ENCODE measurements at regions not wholly inside any gene's neighbourhood (a gene's known extent, or its start where the extent isn't known, plus 50 kb on each side); places are given as distances from the start of the nearest gene placed in this dataset.

DNA sequence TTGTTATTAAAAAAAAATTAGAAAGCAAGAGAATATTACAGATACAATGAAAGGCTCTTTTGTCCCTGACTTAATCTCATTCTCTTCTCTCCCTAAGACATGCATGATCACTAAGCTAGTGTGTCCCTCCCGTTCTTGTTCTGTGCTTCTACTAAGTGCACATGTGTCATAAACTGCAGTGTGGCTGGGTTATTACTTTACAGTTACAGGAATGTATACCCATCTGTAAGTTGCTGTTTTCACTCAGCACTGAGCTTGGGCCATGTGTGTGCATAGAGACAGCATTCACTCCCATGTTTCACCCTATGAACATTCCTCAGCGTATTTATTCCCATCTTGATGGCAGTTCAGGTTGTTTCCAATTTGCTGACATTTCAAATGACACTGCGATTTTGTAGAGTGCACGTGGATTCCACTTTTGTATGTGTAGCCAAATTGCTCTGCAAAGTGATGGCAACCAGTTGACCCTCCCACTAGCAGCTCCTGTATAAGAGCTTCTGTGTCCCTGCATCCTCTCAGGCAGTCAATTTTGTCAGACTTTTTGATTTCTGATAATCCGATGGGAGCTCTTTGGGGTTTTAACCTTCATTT is 145.8 kb upstream of the UBE2E1 start:
- no peak overlapping the region for H3K27ac ChIP-seq (ENCODE audit: low read depth in 1 of 2, low read length in 2 of 2)

GRCh38 chr3:23662079-23662617 is 143.6 kb upstream of the UBE2E1 start:
- Histone ChIP-seq H3K27me3 (ENCODE audit: control insufficient read depth in 1 of 2, insufficient read depth in 2 of 2, low read length in 1 of 2) (no peaks in the 10 kb centered on the region), H3K27ac (ENCODE audit: low read depth in 1 of 2, low read length in 2 of 2) (no peak overlapping the region), H3K36me3 (ENCODE audit: control insufficient read depth in 1 of 2, insufficient read depth in 2 of 2, low read length in 1 of 2) (no peaks in the 10 kb centered on the region), H3K4me1 (ENCODE audit: control insufficient read depth in 1 of 2, insufficient read depth in 2 of 2, low read length in 2 of 2) (peaks cover 0 to 3% of the 10 kb centered on the region in 2 donors), H3K4me3 (ENCODE audit: low read length in 2 of 2) (no peak overlapping the region), H3K9me3 (ENCODE audit: control insufficient read depth, low read length) (no peaks in the 10 kb centered on the region)
- DNase-seq (no peak), ATAC-seq (ENCODE audit: low FRiP score) (no peak)
- WGBS, 2 donors, result 88 to 91% methylated on average over 9 of the region's 9 CpGs
- intact Hi-C loops (cut with DNase I), result no loop called here

More for the DNA sequence above, 145.8 kb upstream of the UBE2E1 start:
- H3K4me1 ChIP-seq (ENCODE audit: control insufficient read depth in 1 of 2, insufficient read depth in 2 of 2, low read length in 2 of 2), result peaks cover 0 to 3% of the 10 kb centered on the region in 2 donors
- WGBS, 2 donors, result 68 to 78% methylated on average over 5 of the region's 5 CpGs
- intact Hi-C loops (cut with DNase I), result no loop called here
- H3K4me3 ChIP-seq (ENCODE audit: low read length in 2 of 2), result no peak overlapping the region
- DNase-seq, result no peak
- no peaks in the 10 kb centered on the region for H3K27me3 ChIP-seq (ENCODE audit: control insufficient read depth in 1 of 2, insufficient read depth in 2 of 2, low read length in 1 of 2)
- peaks cover 2% of the 10 kb centered on the region for H3K9me3 ChIP-seq (ENCODE audit: control insufficient read depth, low read length)
- ATAC-seq (ENCODE audit: low FRiP score), result no peak
- no peaks in the 10 kb centered on the region for H3K36me3 ChIP-seq (ENCODE audit: control insufficient read depth in 1 of 2, insufficient read depth in 2 of 2, low read length in 1 of 2)

DNA sequence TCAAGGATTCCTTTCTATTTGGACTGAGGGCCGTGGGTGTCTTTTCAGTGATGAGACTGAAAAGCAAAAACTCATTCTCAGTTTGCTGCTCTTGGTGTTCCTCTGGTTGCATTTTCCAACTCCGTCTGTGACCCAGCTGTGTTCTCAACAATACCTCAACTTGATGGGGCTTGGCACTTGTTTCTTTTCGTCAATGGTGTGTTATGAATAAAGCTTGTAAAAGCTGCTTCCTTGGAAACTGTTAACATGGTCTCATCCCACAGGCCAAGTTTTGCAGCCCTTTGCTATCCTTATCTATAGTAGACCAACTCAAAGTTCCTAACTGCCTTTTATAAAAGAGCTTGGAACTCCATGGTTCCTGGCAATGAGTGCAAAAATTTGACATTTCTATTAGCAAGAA is 142.5 kb upstream of the UBE2E1 start:
- no peaks in the 10 kb centered on the region for H3K36me3 ChIP-seq (ENCODE audit: control insufficient read depth in 1 of 2, insufficient read depth in 2 of 2, low read length in 1 of 2)
- H3K9me3 ChIP-seq (ENCODE audit: control insufficient read depth, low read length), result no peaks in the 10 kb centered on the region
- DNase-seq, result no peak
- peaks cover 0 to 3% of the 10 kb centered on the region in 2 donors for H3K4me1 ChIP-seq (ENCODE audit: control insufficient read depth in 1 of 2, insufficient read depth in 2 of 2, low read length in 2 of 2)
- intact Hi-C loops (cut with DNase I), result no loop called here
- no peak overlapping the region for H3K27ac ChIP-seq (ENCODE audit: low read depth in 1 of 2, low read length in 2 of 2)
- ATAC-seq (ENCODE audit: low FRiP score), result no peak
- no peak overlapping the region for H3K4me3 ChIP-seq (ENCODE audit: low read length in 2 of 2)
- H3K27me3 ChIP-seq (ENCODE audit: control insufficient read depth in 1 of 2, insufficient read depth in 2 of 2, low read length in 1 of 2), result no peaks in the 10 kb centered on the region
- 22 to 35% methylated on average over 3 of the region's 3 CpGs for WGBS, 2 donors

GRCh38 chr3:23663661-23664186 is 142.0 kb upstream of the UBE2E1 start:
- 19 to 25% methylated on average over 5 of the region's 5 CpGs for WGBS, 2 donors

GRCh38 chr3:23664459-23664858 is 141.3 kb upstream of the UBE2E1 start:
- Histone ChIP-seq H3K4me1 (ENCODE audit: control insufficient read depth in 1 of 2, insufficient read depth in 2 of 2, low read length in 2 of 2) (peaks cover 0 to 3% of the 10 kb centered on the region in 2 donors), H3K27ac (ENCODE audit: low read depth in 1 of 2, low read length in 2 of 2) (no peak overlapping the region), H3K27me3 (ENCODE audit: control insufficient read depth in 1 of 2, insufficient read depth in 2 of 2, low read length in 1 of 2) (no peaks in the 10 kb centered on the region), H3K36me3 (ENCODE audit: control insufficient read depth in 1 of 2, insufficient read depth in 2 of 2, low read length in 1 of 2) (no peaks in the 10 kb centered on the region), H3K9me3 (ENCODE audit: control insufficient read depth, low read length) (no peaks in the 10 kb centered on the region), H3K4me3 (ENCODE audit: low read length in 2 of 2) (no peak overlapping the region)
- DNase-seq (no peak), ATAC-seq (ENCODE audit: low FRiP score) (no peak)
- 97 to 100% methylated on average over 1 of the region's 1 CpG for WGBS, 2 donors
- intact Hi-C loops (cut with DNase I), result no loop called here

More at GRCh38 chr3:23663661-23664186, 142.0 kb upstream of the UBE2E1 start:
- H3K4me3 ChIP-seq (ENCODE audit: low read length in 2 of 2), result no peak overlapping the region
- no peaks in the 10 kb centered on the region for H3K36me3 ChIP-seq (ENCODE audit: control insufficient read depth in 1 of 2, insufficient read depth in 2 of 2, low read length in 1 of 2)
- no peaks in the 10 kb centered on the region for H3K9me3 ChIP-seq (ENCODE audit: control insufficient read depth, low read length)
- no peak overlapping the region for H3K27ac ChIP-seq (ENCODE audit: low read depth in 1 of 2, low read length in 2 of 2)
- DNase-seq (no peak), ATAC-seq (ENCODE audit: low FRiP score) (no peak)
- no peaks in the 10 kb centered on the region for H3K27me3 ChIP-seq (ENCODE audit: control insufficient read depth in 1 of 2, insufficient read depth in 2 of 2, low read length in 1 of 2)
- intact Hi-C loops (cut with DNase I), result no loop called here
- H3K4me1 ChIP-seq (ENCODE audit: control insufficient read depth in 1 of 2, insufficient read depth in 2 of 2, low read length in 2 of 2), result peaks cover 0 to 3% of the 10 kb centered on the region in 2 donors

GRCh38 chr3:23665741-23666140 is 140.0 kb upstream of the UBE2E1 start:
- 94 to 96% methylated on average over 1 of the region's 1 CpG for WGBS, 2 donors
- DNase-seq (no peak), ATAC-seq (ENCODE audit: low FRiP score) (no peak)
- Histone ChIP-seq H3K27me3 (ENCODE audit: control insufficient read depth in 1 of 2, insufficient read depth in 2 of 2, low read length in 1 of 2) (no peaks in the 10 kb centered on the region), H3K36me3 (ENCODE audit: control insufficient read depth in 1 of 2, insufficient read depth in 2 of 2, low read length in 1 of 2) (no peaks in the 10 kb centered on the region), H3K9me3 (ENCODE audit: control insufficient read depth, low read length) (no peaks in the 10 kb centered on the region), H3K4me1 (ENCODE audit: control insufficient read depth in 1 of 2, insufficient read depth in 2 of 2, low read length in 2 of 2) (peaks cover 0 to 3% of the 10 kb centered on the region in 2 donors), H3K4me3 (ENCODE audit: low read length in 2 of 2) (no peak overlapping the region), H3K27ac (ENCODE audit: low read depth in 1 of 2, low read length in 2 of 2) (no peak overlapping the region)
- intact Hi-C loops (cut with DNase I), result no loop called here

GRCh38 chr3:23666818-23667217 is 138.9 kb upstream of the UBE2E1 start:
- intact Hi-C loops (cut with DNase I), result no loop called here
- no peak for ATAC-seq (ENCODE audit: low FRiP score)
- no peak overlapping the region for H3K27ac ChIP-seq (ENCODE audit: low read depth in 1 of 2, low read length in 2 of 2)
- H3K36me3 ChIP-seq (ENCODE audit: control insufficient read depth in 1 of 2, insufficient read depth in 2 of 2, low read length in 1 of 2), result no peaks in the 10 kb centered on the region
- no peaks in the 10 kb centered on the region for H3K27me3 ChIP-seq (ENCODE audit: control insufficient read depth in 1 of 2, insufficient read depth in 2 of 2, low read length in 1 of 2)
- H3K9me3 ChIP-seq (ENCODE audit: control insufficient read depth, low read length), result no peaks in the 10 kb centered on the region
- WGBS, 2 donors, result 97 to 99% methylated on average over 4 of the region's 4 CpGs
- peaks cover 0 to 3% of the 10 kb centered on the region in 2 donors for H3K4me1 ChIP-seq (ENCODE audit: control insufficient read depth in 1 of 2, insufficient read depth in 2 of 2, low read length in 2 of 2)
- H3K4me3 ChIP-seq (ENCODE audit: low read length in 2 of 2), result no peak overlapping the region
- DNase-seq, result no peak

GRCh38 chr3:23667536-23668429 is 138.0 kb upstream of the UBE2E1 start:
- ATAC-seq (ENCODE audit: low FRiP score), result no peak
- WGBS, 2 donors, result 91 to 92% methylated on average over 6 of the region's 6 CpGs

More at GRCh38 chr3:23667536-23668429, 138.0 kb upstream of the UBE2E1 start:
- no peak overlapping the region for H3K4me3 ChIP-seq (ENCODE audit: low read length in 2 of 2)
- no peaks in the 10 kb centered on the region for H3K36me3 ChIP-seq (ENCODE audit: control insufficient read depth in 1 of 2, insufficient read depth in 2 of 2, low read length in 1 of 2)
- H3K4me1 ChIP-seq (ENCODE audit: control insufficient read depth in 1 of 2, insufficient read depth in 2 of 2, low read length in 2 of 2), result peaks cover 0 to 3% of the 10 kb centered on the region in 2 donors
- intact Hi-C loops (cut with DNase I), result no loop called here
- no peak for DNase-seq
- no peaks in the 10 kb centered on the region for H3K27me3 ChIP-seq (ENCODE audit: control insufficient read depth in 1 of 2, insufficient read depth in 2 of 2, low read length in 1 of 2)
- H3K9me3 ChIP-seq (ENCODE audit: control insufficient read depth, low read length), result no peaks in the 10 kb centered on the region
- no peak overlapping the region for H3K27ac ChIP-seq (ENCODE audit: low read depth in 1 of 2, low read length in 2 of 2)

Measured in aorta (tissue), 5 donors.